ENCODE measurements at regions not wholly inside any gene's neighbourhood (a gene's known extent, or its start where the extent isn't known, plus 50 kb on each side); places are given as distances from the start of the nearest gene placed in this dataset.

GRCh38 chr1:55334797-55335196 lies 119.6 kb upstream of the USP24 start:
- ChIA-PET CTCF (interaction anchor here (1.5 to 1.7 kb wide), 2 partner anchors 23 to 40 kb away, joined by 3 to 5 read pairs; no protein-coding TSS in a partner anchor), POLR2A (no interaction called here)
- TF ChIP-seq CTCF (IDR thresholded peaks at IDR 0.05; ENCODE audit: control extremely low read depth, extremely low read depth, low read depth, missing control alignments), result no peak
- DNase-seq (ENCODE audit: extremely low spot score), result no peak

- no peak for DNase-seq (ENCODE audit: extremely low spot score)
- no peak for TF ChIP-seq CTCF (IDR thresholded peaks at IDR 0.05; ENCODE audit: control extremely low read depth, extremely low read depth, low read depth, missing control alignments)
- CTCF ChIA-PET, result interaction anchor here (1.5 to 1.7 kb wide), 2 partner anchors 23 to 41 kb away, joined by 3 to 5 read pairs; no protein-coding TSS in a partner anchor
- POLR2A ChIA-PET, result no interaction called here
These were observed 119.0 kb upstream of the USP24 start for GRCh38 chr1:55334160-55334559.

GRCh38 chr1:55333461-55333860 lies 118.3 kb upstream of the USP24 start:
- TF ChIP-seq CTCF (IDR thresholded peaks at IDR 0.05; ENCODE audit: control extremely low read depth, extremely low read depth, low read depth, missing control alignments), result no peak
- ChIA-PET CTCF (interaction anchor here (1.5 to 1.7 kb wide), 2 partner anchors 22 to 42 kb away, joined by 3 to 5 read pairs; no protein-coding TSS in a partner anchor), POLR2A (no interaction called here)
- DNase-seq (ENCODE audit: extremely low spot score), result no peak

GRCh38 chr1:55331351-55331750 lies 116.2 kb upstream of the USP24 start:
- ChIA-PET CTCF (interaction anchor here (0.9 to 1.0 kb wide), 2 partner anchors 10 to 372 kb away, joined by 3 read pairs; no protein-coding TSS in a partner anchor), POLR2A (no interaction called here)
- DNase-seq (ENCODE audit: extremely low spot score), result no peak

GRCh38 chr1:55329808-55330432 lies 114.8 kb upstream of the USP24 start:
- ChIA-PET POLR2A (no interaction called here), CTCF (interaction anchor here (0.9 to 1.6 kb wide), 4 partner anchors 10 to 45 kb away, joined by 3 to 4 read pairs (median 3); no protein-coding TSS in a partner anchor)
- DNase-seq (ENCODE audit: extremely low spot score), result no peak
- no peak for TF ChIP-seq CTCF (IDR thresholded peaks at IDR 0.05; ENCODE audit: control extremely low read depth, extremely low read depth, low read depth, missing control alignments)

More at GRCh38 chr1:55331351-55331750, 116.2 kb upstream of the USP24 start:
- TF ChIP-seq CTCF (IDR thresholded peaks at IDR 0.05; ENCODE audit: control extremely low read depth, extremely low read depth, low read depth, missing control alignments), result no peak

- no peak for DNase-seq (ENCODE audit: extremely low spot score)
- no peak for TF ChIP-seq CTCF (IDR thresholded peaks at IDR 0.05; ENCODE audit: control extremely low read depth, extremely low read depth, low read depth, missing control alignments)
- ChIA-PET CTCF (interaction anchor here (0.9 to 2.5 kb wide), 4 partner anchors 9 to 46 kb away, joined by 3 to 11 read pairs (median 4); no protein-coding TSS in a partner anchor), POLR2A (no interaction called here)
These were observed 113.9 kb upstream of the USP24 start for GRCh38 chr1:55329091-55329490.

Data from GM10248 (cell line).